GM23338 (cell line): ENCODE measurements at regions not wholly inside any gene's neighbourhood (a gene's known extent, or its start where the extent isn't known, plus 50 kb on each side); places are given as distances from the start of the nearest gene placed in this dataset.

Source experiments
- CTCF ChIP-seq, 2 experiments: fragments of 200-600 bp in 1 of 2; sonication (generic) in 1 of 2; conservative IDR thresholded peaks; 2 replicates each; pipeline versions ENCODE4 v1.5.1 to v1.6.1; 2016 to 2017; ENCODE audit warnings: antibody characterized with exemption in 2 of 2, low read depth in 2 of 2, mild to moderate bottlenecking in 2 of 2, moderate library complexity in 1 of 2
- EZH2phosphoT487 ChIP-seq: fragments of 200-600 bp; sonication (generic); IDR thresholded peaks from one replicate; pipeline ENCODE4 v1.8.1; 2018; ENCODE audit warnings: antibody characterized with exemption; ENCODE audit not compliant: unreplicated experiment
- JUNB ChIP-seq: IDR thresholded peaks from one replicate; pipeline ENCODE4 v1.6.1; 2016; ENCODE audit warnings: antibody characterized with exemption; ENCODE audit not compliant: unreplicated experiment
- REST ChIP-seq: IDR thresholded peaks from one replicate; pipeline ENCODE4 v1.6.1; 2018; ENCODE audit warnings: antibody characterized with exemption; ENCODE audit not compliant: unreplicated experiment

- TF ChIP-seq CTCF (conservative IDR thresholded peaks at IDR 0.05; ENCODE audit: low read depth in 2 of 2) (no peak), REST (no peak), EZH2phosphoT487 (no peak), JUNB (no peak)
Measured at GRCh38 chr5:125541085-125541484, 794.6 kb upstream of the ZNF608 start.
